HG03108 (cell line): ENCODE measurements at regions not wholly inside any gene's neighbourhood (a gene's known extent, or its start where the extent isn't known, plus 50 kb on each side); places are given as distances from the start of the nearest gene placed in this dataset.

Experiments
- ATAC-seq: cut with Tn5 transposase; IDR thresholded peaks from one replicate; pipeline ENCODE4 v1.9.1; 2021; ENCODE audit warnings: moderate library complexity; ENCODE audit not compliant: unreplicated experiment

GRCh38 chr9:2559192-2560152, 62.1 kb upstream of the VLDLR start:
- no peak for ATAC-seq

- no peak for ATAC-seq
These were observed 61.4 kb upstream of the VLDLR start for GRCh38 chr9:2560180-2560579.

- no peak for ATAC-seq
These were observed 55.8 kb upstream of the VLDLR start for GRCh38 chr9:2565676-2566340.

GRCh38 chr9:2567922-2568321, 53.7 kb upstream of the VLDLR start:
- ATAC-seq = no peak

- ATAC-seq = no peak
These were observed 52.9 kb upstream of the VLDLR start for GRCh38 chr9:2568689-2569088.

- peak; percentile 86 for ATAC-seq
These were observed 50.7 kb upstream of the VLDLR start for GRCh38 chr9:2570615-2571479.
